ENCODE measurements at regions not wholly inside any gene's neighbourhood (a gene's known extent, or its start where the extent isn't known, plus 50 kb on each side); places are given as distances from the start of the nearest gene placed in this dataset.

- TF ChIP-seq CTCF (IDR thresholded peaks at IDR 0.05) = no peak
- H3K4me3 ChIP-seq (ENCODE audit: low read depth, low read length) = no peak overlapping the region
Measured at GRCh38 chr6:112549749-112550148, 202.6 kb downstream of the RFPL4B start.

GRCh38 chr6:112557435-112557834 is 210.3 kb downstream of the RFPL4B start:
- Histone ChIP-seq H3K36me3 (ENCODE audit: control insufficient read depth, insufficient read depth, low read length) (no peaks in the 10 kb centered on the region), H3K4me2 (ENCODE audit: low read length) (no peak overlapping the region), H3K79me2 (no peaks in the 10 kb centered on the region), H3K9me3 (ENCODE audit: control insufficient read depth, low read length) (no peaks in the 10 kb centered on the region), H3K4me3 (ENCODE audit: low read depth, low read length) (no peak overlapping the region), H3K27ac (no peak overlapping the region), H3K27me3 (ENCODE audit: control insufficient read depth, insufficient read depth, low read length) (no peaks in the 10 kb centered on the region), H3K4me1 (no peaks in the 10 kb centered on the region), H2AFZ (no peak overlapping the region), H3K9ac (peak overlapping the region; percentile 20)
- TF ChIP-seq CTCF (IDR thresholded peaks at IDR 0.05) = no peak

More at GRCh38 chr6:112549749-112550148, 202.6 kb downstream of the RFPL4B start:
- Histone ChIP-seq H3K4me2 (ENCODE audit: low read length) (no peak overlapping the region), H3K9ac (no peak overlapping the region), H2AFZ (no peak overlapping the region), H3K27ac (no peak overlapping the region), H3K9me3 (ENCODE audit: control insufficient read depth, low read length) (no peaks in the 10 kb centered on the region), H3K4me1 (no peaks in the 10 kb centered on the region), H3K79me2 (no peaks in the 10 kb centered on the region), H3K36me3 (ENCODE audit: control insufficient read depth, insufficient read depth, low read length) (no peaks in the 10 kb centered on the region), H3K27me3 (ENCODE audit: control insufficient read depth, insufficient read depth, low read length) (no peaks in the 10 kb centered on the region)

GRCh38 chr6:112557961-112558360 is 210.8 kb downstream of the RFPL4B start:
- Histone ChIP-seq H3K36me3 (ENCODE audit: control insufficient read depth, insufficient read depth, low read length) (no peaks in the 10 kb centered on the region), H3K4me2 (ENCODE audit: low read length) (no peak overlapping the region), H3K27ac (no peak overlapping the region), H3K9me3 (ENCODE audit: control insufficient read depth, low read length) (no peaks in the 10 kb centered on the region), H3K4me1 (no peaks in the 10 kb centered on the region), H3K4me3 (ENCODE audit: low read depth, low read length) (no peak overlapping the region), H3K79me2 (no peaks in the 10 kb centered on the region), H2AFZ (no peak overlapping the region), H3K27me3 (ENCODE audit: control insufficient read depth, insufficient read depth, low read length) (no peaks in the 10 kb centered on the region), H3K9ac (no peak overlapping the region)
- no peak for TF ChIP-seq CTCF (IDR thresholded peaks at IDR 0.05)

GRCh38 chr6:112560651-112561050 is 213.5 kb downstream of the RFPL4B start:
- no peak overlapping the region for H3K4me2 ChIP-seq (ENCODE audit: low read length)
- no peak overlapping the region for H3K9ac ChIP-seq
- no peaks in the 10 kb centered on the region for H3K79me2 ChIP-seq
- H3K9me3 ChIP-seq (ENCODE audit: control insufficient read depth, low read length) = no peaks in the 10 kb centered on the region
- no peaks in the 10 kb centered on the region for H3K27me3 ChIP-seq (ENCODE audit: control insufficient read depth, insufficient read depth, low read length)
- no peaks in the 10 kb centered on the region for H3K4me1 ChIP-seq
- TF ChIP-seq CTCF (IDR thresholded peaks at IDR 0.05) = no peak
- H2AFZ ChIP-seq = no peak overlapping the region
- no peak overlapping the region for H3K27ac ChIP-seq
- no peaks in the 10 kb centered on the region for H3K36me3 ChIP-seq (ENCODE audit: control insufficient read depth, insufficient read depth, low read length)
- H3K4me3 ChIP-seq (ENCODE audit: low read depth, low read length) = no peak overlapping the region
